ENCODE measurements at regions not wholly inside any gene's neighbourhood (a gene's known extent, or its start where the extent isn't known, plus 50 kb on each side); places are given as distances from the start of the nearest gene placed in this dataset.

DNA sequence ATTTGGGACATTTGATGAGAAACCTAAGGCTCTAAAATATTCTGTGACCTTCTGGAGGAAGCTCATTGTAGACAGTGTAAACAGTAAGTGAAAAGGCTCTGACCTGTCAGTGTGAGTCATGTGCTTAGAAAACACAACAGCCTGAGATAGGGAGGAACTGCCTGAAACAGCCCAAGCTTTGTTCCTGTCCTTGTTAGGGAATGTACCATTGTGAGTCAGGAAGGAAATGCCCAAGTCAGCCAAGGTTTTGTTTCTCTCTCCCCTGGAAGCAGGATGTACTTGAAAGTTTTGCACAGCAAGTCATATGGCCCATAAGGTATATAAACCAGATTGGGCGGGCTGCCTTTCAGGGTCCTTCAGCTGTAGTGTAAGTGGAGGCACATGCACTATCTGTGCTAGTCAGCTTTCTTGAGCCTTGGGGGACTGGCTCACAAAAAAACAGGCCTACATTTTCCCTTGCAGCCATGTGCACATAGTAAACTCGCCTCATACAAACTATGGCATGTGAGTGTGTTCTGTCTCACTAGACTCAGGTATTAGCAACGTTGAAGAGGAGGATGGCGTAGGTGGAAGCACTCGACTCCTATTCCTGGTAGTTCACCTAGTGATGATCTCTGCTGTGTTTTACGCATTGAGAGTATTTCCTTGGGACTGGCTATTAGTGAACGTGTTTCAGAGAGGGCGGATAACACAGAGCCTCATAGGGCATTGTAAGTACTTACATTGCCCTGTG is 141.2 kb upstream of the KLHL1 start:
- no peaks in the 10 kb centered on the region for H3K27me3 ChIP-seq
- no peak overlapping the region for H3K4me3 ChIP-seq
- H3K9me3 ChIP-seq = no peaks in the 10 kb centered on the region
- H3K36me3 ChIP-seq = no peaks in the 10 kb centered on the region
- no peak for DNase-seq (ENCODE audit: low spot score in 2 of 2)
- no peak overlapping the region for H3K27ac ChIP-seq
- WGBS, 2 donors = 92 to 93% methylated on average over 8 of the region's 8 CpGs
- no peaks in the 10 kb centered on the region for H3K4me1 ChIP-seq
- TF ChIP-seq, protein P1, sequence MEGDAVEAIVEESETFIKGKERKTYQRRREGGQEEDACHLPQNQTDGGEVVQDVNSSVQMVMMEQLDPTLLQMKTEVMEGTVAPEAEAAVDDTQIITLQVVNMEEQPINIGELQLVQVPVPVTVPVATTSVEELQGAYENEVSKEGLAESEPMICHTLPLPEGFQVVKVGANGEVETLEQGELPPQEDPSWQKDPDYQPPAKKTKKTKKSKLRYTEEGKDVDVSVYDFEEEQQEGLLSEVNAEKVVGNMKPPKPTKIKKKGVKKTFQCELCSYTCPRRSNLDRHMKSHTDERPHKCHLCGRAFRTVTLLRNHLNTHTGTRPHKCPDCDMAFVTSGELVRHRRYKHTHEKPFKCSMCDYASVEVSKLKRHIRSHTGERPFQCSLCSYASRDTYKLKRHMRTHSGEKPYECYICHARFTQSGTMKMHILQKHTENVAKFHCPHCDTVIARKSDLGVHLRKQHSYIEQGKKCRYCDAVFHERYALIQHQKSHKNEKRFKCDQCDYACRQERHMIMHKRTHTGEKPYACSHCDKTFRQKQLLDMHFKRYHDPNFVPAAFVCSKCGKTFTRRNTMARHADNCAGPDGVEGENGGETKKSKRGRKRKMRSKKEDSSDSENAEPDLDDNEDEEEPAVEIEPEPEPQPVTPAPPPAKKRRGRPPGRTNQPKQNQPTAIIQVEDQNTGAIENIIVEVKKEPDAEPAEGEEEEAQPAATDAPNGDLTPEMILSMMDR (IDR thresholded peaks at IDR 0.05) = no peak
- TF ChIP-seq EP300 (IDR thresholded peaks at IDR 0.05) (no peak), POLR2A (IDR thresholded peaks at IDR 0.05) (no peak)

DNA sequence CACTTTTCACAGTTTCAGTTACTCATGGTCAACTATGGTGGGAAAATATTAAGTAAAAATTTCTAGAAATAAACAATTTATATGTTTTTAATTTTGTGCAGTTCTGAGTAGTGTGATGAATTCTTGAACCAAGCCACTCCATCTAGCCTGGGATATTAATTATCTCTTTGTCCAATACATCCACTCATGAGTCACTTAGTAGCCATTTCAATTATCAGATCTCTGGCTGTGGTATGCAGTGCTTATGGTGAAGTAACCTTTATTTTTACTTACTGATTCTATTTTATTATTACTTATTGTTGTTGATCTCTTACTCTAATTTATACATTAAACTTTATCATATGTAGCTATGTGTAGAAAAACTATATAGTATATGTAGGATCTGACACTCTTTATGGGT is 128.9 kb upstream of the KLHL1 start:
- TF ChIP-seq POLR2A (IDR thresholded peaks at IDR 0.05) (no peak), EP300 (IDR thresholded peaks at IDR 0.05) (no peak)
- TF ChIP-seq, protein P1 (IDR thresholded peaks at IDR 0.05) = no peak
- H3K9me3 ChIP-seq = peaks cover 0 to 13% (median 0%) of the 10 kb centered on the region in 4 donors
- H3K36me3 ChIP-seq = no peaks in the 10 kb centered on the region
- H3K27ac ChIP-seq = no peak overlapping the region
- H3K4me1 ChIP-seq = no peaks in the 10 kb centered on the region
- H3K27me3 ChIP-seq = no peaks in the 10 kb centered on the region
- DNase-seq (ENCODE audit: low spot score in 2 of 2) = no peak
- H3K4me3 ChIP-seq = no peak overlapping the region

- WGBS, 2 donors = 89 to 98% methylated on average over 2 of the region's 2 CpGs
- no peak for DNase-seq (ENCODE audit: low spot score in 2 of 2)
- no peaks in the 10 kb centered on the region for H3K4me1 ChIP-seq
Measured at GRCh38 chr13:70235565-70235964, 127.3 kb upstream of the KLHL1 start.

DNA sequence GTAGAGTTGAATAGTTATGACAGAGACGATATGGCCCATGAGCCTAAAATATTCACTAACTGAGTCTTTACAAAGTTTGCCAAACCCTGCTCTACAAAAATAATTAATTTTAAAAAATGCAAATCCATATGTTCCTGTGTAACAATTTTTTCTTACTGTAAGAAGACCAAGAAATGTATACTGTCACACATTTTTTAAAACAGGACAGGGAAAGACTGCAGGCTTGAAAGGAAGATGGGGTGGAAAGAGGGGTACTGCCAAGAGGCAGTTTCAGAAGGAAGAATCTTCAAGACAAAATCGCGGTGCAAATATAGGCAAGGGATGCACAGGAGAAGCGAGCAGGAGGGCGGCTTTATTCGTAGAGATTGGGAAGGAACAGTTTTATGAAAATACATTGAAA is 115.7 kb upstream of the KLHL1 start:
- H3K4me1 ChIP-seq = no peaks in the 10 kb centered on the region
- no peak overlapping the region for H3K27ac ChIP-seq
- H3K9me3 ChIP-seq = no peaks in the 10 kb centered on the region
- no peak overlapping the region for H3K4me3 ChIP-seq
- H3K36me3 ChIP-seq = no peaks in the 10 kb centered on the region
- no peaks in the 10 kb centered on the region for H3K27me3 ChIP-seq
- TF ChIP-seq EP300 (IDR thresholded peaks at IDR 0.05) = no peak
- no peak for TF ChIP-seq POLR2A (IDR thresholded peaks at IDR 0.05)
- TF ChIP-seq, protein P1 (IDR thresholded peaks at IDR 0.05) = no peak
- no peak for DNase-seq (ENCODE audit: low spot score in 2 of 2)
- 93 to 96% methylated on average over 6 of the region's 6 CpGs for WGBS, 2 donors

More at GRCh38 chr13:70235565-70235964, 127.3 kb upstream of the KLHL1 start:
- Histone ChIP-seq H3K9me3 (peaks cover 0 to 13% (median 0%) of the 10 kb centered on the region in 4 donors), H3K4me3 (no peak overlapping the region), H3K27me3 (no peaks in the 10 kb centered on the region), H3K27ac (no peak overlapping the region), H3K36me3 (no peaks in the 10 kb centered on the region)
- no peak for TF ChIP-seq POLR2A (IDR thresholded peaks at IDR 0.05)
- TF ChIP-seq EP300 (IDR thresholded peaks at IDR 0.05) = no peak
- TF ChIP-seq, protein P1 (IDR thresholded peaks at IDR 0.05) = no peak

- 83 to 86% methylated on average over 2 of the region's 2 CpGs for WGBS, 2 donors
- Histone ChIP-seq H3K36me3 (no peaks in the 10 kb centered on the region), H3K27me3 (no peaks in the 10 kb centered on the region), H3K27ac (no peak overlapping the region), H3K9me3 (no peaks in the 10 kb centered on the region), H3K4me1 (no peaks in the 10 kb centered on the region), H3K4me3 (no peak overlapping the region)
- TF ChIP-seq EP300 (IDR thresholded peaks at IDR 0.05) = no peak
- no peak for DNase-seq (ENCODE audit: low spot score in 2 of 2)
Measured at GRCh38 chr13:70222926-70223325, 114.7 kb upstream of the KLHL1 start.

Data from tibial nerve (tissue), 4 donors.